ENCODE measurements at regions not wholly inside any gene's neighbourhood (a gene's known extent, or its start where the extent isn't known, plus 50 kb on each side); places are given as distances from the start of the nearest gene placed in this dataset.
A peak's percentile ranks its signal among the peaks of the same experiment; 100 is the strongest.
"Not testable (repeated sequence)": the region's sequence is repeated elsewhere in the genome, so short reads cannot be mapped to it uniquely, and the experiment has no call there.

DNA sequence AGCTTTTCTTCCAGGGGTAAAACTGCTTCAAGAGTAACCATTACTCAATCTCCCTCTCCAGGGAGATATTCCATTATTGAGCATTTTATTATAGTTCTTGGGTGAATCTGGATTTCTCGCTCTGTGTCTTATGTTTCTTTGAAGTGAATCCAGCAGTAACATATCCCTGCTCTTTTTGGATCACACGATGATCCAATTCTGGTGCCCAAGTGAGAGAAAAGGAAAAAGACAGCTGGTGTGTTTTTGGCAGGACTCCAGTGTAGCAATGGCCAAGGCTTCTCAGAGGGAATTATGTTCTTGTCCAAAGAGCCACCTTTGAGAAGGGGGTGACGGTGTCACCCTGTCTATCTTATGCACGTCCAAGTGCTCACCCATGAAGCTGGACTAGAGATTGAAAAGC lies 140.3 kb upstream of the ERRFI1 start:
- DNase-seq: peak; percentile 33 to 64

DNA sequence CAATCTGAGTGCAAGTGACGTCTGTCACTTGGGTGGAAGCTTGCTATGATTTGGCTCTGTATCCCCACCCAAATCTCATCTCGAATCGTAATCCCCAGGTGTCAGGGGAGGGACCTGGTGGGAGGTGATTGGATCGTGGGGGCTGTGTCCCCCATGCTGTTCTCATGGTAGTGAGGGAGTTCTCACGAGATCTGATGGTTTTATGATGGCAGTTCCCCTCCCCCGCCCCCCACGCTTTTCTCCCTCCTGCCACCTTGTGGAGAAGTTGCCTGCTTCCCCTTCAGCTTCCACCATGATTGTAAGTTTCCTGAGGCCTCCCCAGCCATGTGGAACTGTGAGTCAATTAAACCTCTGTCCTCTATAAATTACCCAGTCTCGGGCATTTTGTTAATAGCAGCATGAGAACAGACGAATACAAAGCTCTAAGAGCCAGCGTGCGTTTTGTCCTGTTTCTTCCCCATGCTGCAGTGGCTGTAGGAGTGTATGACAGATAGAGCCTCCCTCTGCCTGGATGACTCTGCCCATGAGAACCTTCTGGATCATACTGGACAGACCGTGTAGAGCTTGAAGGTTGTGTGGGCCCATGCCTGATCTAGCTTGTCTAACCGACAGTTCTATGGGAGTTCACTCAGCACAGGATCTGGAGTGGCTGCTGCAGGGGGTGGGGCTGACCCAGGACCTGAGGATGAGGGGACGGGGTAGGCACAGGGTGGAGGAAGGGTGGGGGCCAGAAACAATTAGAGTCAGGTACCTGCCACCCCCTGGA lies 139.7 kb upstream of the ERRFI1 start:
- no peak for DNase-seq

DNA sequence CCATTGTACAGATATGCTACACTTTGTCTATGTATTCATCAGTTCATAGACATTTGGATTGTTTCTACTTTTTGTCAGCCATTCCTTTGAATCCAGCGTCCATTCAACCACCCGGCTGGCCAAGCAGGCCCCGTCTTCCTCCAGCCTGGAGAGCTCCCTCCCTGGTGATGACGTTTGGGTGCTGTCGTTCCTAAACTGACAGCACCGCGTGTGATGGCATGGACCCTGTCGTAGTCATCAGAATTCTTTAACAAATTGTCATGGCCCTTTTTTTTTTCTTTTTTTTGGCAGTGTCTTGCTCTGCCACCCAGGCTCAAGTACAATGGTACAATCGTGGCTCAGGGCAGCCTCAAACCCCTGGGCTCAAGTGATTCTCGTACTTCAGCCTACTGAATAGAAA lies 138.6 kb upstream of the ERRFI1 start:
- DNase-seq: no peak

DNA sequence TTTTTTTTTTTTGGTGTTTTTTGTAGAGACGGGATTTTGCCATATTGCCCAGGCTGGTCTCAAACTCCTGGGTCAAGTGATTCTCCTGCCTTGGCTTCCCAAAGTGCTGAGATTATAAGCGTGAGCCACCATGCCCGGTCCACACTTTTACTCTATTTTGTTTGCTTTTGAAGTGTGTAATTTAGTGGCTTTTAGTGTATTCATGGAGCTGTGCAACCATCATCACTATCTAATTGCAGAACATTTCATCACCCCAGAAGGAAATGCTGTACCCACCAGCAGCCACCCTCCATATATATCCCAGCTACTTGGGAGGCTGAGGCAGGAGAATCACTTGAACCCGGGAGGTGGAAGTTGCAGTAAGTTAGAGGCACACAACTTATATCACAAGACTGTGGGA lies 136.9 kb upstream of the ERRFI1 start:
- DNase-seq: no peak

DNA sequence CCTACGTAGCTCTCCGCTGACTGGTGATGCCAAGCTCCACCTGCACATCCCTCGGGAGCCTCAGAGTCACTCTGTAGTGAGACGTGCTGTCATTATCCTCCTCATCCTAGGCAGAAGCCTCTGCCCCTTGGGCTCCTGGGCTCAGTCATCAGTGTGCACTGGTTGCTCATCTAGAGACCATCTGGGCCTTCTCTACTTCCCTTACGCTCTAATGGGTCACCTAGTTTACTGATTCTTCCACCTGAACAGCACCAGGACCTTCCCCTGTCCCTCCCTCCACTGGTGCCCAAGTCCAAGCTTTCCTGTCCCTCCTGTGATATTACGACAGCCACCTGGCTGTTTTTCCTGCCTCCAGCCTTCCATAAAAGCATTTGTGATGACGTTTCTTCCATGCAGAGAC lies 136.1 kb upstream of the ERRFI1 start:
- peak; percentile 92 to 95 for DNase-seq

DNA sequence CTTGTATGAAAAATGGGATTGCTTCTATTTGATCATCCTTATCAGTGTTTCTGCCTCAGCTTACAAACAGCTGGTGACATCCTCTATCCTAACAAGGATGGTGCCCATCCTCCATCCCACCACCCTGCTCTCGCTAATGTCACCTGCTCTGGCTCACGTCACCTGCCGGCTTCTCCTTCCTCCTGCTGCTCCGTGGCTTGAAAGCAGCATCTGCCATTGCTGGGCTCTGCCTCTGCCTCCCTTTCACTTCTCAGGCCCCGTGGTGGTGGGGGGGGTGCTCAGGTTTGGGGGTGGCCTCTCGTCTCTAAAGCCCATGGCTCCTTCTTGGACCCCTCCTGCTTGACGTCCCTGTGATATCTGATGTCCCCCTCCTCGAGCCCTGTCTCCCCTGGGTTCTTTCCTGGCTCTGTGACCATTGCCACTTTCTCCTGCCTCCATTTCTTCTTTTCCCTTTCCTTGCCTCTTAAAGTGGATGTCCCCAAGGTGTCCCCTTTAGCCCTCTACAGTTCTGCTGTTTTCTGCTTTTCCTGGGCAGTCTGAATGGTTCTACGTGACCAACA lies 135.5 kb upstream of the ERRFI1 start:
- DNase-seq: no peak

DNA sequence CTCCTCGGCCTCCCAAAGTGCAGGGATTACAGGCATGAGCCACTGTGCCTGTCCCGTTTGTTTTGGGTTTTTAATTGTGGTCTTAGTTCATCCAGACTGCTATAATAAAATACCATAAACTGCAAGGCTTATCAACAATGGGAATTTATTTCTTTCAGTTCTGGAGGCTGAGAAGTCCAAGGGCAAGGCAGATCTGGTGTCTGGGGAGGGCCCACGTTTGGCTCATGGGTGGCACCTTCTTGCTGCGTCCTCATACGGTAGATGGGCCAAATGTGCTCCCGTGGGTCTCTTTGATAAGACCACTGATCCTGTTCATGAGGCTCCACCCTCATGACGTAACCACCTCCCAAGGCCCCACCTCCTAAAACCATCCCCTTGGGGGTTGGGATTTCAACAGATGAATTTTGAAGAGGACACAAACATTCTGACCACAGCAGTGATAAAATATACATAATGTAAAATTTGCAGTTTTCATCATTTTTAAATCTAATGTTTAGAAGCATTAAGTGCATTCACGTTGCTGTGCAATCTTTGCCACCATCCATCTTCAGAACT lies 133.4 kb upstream of the ERRFI1 start:
- no peak for DNase-seq

DNA sequence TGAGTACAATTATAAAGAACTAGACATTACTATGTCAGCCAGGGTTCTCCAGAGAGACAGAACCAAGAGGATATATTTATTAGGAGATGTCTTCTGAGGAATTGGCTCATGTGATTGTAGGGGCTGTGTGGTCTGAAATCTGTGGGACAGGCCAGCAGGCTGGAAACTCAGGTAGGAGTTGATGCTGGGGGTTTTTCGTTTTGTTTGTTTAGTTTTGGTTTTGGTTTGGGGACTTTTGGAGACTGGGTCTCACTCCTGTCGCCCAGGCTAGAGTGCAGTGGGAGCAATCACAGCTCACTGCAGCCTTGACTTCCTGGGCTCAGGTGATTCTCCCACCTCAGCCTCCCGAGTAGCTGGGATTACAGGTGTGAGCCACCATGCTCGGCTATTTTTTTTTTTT lies 132.9 kb upstream of the ERRFI1 start:
- DNase-seq: no peak

DNA sequence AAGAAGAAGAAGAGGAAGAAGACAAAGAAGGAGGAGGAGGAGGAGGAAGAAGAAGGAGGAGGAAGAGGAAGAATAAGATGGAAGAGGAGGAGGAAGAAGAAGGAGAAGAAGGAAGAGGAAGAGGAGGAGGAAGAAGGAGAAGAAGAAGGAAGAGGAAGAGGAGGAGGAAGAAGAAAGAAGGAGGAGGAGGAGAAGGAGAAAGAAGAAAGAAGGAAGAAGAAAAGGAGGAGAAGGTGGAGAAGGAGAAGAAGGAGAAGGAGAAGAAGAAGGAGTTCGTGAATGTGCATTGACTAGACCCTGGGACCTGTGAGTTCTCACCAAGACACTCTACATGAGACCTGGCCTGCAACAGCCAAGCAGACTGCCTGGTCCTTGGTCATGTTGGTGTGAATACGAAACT lies 131.7 kb upstream of the ERRFI1 start:
- no peak for DNase-seq

DNA sequence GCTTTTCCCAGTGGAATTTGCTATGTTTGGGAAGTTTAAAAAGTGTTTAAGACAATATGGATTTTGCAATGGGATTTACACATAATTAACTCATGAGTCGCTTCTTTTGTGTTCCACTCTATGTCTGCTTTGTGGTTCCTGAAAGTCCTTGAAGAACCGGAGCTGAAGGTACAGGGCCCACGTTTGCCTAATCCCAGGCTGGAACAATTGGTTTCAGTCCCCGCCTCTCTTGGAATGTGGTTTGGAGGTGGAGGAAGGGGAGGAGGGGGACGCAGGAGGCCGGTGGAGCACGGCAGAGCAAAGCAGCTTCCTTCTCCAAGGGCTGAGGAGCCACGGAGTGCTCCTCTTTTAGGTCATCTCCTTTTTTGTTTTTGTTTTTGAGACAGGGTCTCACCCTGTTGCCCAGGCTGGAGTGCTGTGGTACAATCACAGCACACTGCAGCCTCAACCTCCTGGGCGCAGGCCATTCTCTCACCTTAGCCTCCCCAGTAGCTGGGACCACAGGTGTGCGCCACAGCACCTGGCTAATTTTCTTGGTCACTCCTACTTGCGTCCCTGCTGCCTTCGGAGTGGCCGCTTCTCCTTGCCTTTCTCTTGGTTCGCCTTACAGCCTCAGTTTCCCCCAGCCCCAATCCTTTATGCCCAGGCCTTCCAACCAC lies 129.5 kb upstream of the ERRFI1 start:
- no peak for DNase-seq

DNA sequence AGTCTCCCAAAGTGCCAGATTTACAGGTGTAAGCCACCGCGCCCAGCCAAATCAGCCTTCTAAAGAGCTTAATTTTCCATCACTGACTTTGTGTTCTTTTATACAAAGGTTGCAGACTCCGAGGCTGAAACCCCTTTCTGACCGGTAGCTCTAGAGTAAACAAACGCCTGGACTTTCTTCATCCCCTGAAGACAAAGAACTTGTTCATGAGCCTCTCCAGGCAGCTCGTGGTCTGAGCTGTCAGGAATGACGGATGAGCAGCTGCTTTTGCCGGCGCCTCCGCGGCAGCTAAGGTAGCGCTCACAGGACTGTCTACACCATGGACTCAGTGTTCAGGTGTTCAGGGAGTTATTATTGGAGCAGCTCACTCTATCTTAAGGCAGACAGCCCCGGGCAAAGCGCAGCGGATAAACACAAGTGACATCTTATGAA lies 128.5 kb upstream of the ERRFI1 start:
- DNase-seq: no peak

DNA sequence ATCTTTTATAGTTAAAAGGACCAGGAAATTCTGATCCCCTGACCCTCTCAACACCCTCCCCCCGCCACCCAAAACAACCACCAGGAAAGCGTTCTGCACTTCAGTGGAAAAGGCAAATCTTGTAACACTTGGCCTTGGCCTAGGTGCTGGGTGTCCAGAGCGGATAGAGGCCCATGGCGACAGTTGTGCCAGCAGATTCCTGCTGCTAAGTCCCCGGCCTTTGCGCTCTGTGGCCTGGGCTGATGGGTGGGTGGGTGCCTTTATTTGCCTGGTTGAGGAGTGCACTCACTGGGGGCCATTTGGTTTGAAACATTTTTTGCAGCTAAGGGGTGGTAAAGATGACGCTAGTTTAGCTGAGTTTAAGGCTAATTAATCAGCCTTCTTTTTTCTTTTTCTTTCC lies 127.9 kb upstream of the ERRFI1 start:
- DNase-seq: no peak

DNA sequence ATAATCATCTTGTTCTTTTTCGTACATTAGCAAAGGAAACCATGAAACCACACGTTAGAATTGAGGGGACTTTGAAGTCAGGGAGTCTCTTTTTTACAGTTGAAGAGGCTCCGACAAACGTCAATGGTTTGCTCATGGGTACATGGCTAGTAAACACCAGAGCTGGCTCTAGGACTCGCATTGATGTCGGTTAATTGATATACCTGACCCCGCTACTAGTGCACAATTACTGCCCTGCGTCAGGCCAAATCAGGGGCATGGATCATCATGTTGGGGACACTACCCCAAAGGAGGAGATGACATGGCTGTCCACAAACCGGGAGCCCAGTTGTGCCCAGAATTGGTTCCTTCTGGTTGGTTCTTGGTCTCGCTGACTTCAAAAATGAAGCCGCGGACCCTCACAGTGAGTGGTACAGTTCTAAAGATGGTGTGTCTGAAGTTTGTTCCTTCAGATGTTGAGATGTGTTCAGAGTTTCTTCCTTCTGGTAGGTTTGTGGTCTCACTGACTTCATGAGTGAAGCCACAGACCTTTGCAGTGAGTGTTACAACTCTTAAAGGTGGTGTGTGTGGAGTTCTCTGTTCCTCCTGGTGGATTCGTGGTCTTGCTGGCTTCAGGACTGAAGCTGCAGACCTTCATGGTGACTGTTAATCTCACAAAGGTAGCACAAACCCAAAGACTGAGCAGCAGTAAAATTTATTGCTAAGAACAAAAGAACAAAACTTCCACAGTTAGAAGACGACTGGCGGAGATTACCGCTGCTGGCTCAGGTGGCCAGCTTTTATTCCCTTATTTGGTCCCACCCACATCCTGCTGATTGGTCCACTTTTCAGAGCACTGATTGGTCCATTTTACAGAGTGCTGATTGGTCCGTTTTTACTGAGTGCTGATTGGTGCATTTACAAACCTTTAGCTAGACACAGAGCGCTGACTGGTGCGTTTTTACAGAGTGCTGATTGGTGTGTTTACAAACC lies 126.9 kb upstream of the ERRFI1 start:
- DNase-seq: no peak

DNA sequence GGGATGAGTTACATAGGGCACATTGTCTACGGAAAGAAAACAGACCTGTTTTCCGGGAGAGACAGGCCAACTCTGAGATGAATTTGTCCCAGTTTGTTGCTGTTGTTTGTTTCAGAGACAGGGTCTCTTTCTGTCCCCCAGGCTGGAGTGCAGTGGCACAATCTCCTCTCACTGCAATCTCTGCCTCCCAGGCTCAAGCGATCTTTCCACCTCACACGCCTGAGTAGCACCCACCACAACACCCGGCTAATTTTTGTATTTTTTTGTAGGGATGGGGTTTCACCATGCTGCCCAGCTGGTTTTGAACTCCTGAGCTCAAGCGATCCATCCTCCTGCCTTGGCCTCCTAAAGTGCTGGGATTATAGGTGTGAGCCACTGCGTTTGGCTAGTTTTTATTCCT lies 125.5 kb upstream of the ERRFI1 start:
- DNase-seq: no peak

DNA sequence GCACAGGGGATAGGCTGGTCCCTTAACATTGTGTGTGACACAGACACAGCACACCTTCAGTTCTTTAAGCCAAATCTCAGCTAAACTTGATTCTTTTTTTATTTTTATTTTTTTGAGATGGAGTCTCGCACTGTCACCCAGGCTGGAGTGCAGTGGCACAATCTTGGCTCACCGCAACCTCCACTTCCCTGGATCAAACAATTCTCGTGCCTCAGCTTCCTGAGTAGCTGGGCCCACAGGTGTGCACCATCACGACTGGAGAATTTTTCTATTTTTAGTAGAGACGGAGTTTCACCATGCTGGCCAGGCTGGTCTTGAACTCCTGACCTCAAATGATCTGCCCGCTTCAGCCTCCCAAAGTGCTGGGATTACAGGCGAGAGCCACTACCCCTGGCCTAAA lies 123.6 kb upstream of the ERRFI1 start:
- not testable (repeated sequence) for DNase-seq

DNA sequence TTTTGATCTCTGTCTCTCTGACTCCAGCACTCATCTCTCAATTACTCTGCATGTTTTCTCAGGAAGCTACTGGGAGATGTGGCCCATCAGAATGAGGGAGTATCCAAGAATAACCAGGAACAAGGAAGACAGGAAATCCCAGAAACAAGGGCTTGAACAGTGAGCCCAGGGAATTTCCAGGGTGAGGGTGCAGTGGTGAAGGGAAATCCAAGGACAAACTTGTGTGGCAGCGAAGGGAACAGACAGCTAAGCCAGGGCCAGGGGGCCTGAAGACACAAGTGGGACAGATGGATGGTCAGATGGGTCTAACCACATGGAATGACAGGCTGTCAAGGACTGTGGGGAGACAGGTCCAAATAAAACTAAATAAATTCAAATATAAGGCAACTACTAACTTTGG lies 121.8 kb upstream of the ERRFI1 start:
- DNase-seq: no peak

DNA sequence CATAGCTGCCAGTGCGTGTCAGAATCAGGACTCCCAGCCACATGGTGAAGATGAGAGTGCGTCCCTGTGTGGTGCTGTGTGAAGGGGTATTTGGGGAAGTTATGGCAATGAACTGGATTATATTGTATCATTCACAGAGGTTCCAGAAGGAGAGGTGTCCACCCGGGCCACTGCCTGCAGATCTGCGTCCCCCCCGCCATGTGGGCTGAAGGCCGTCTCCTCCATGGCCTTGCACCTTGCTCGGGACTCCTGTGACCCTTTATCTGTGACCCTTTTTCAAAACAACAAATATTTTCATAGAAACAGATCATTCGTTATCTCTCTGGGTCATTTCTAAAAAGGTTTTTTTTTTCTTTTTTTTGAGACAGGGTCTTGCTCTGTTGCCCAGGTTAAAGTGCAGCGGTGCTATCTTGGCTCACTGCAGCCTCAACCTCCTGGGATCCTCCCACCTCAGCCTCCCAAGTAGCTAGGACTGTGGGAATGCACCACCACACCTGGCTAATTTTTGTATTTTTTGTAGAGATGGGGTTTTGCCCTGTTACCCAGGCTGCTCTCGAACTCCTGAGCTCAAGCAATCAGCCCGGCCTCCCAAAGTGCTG lies 120.2 kb upstream of the ERRFI1 start:
- no peak for DNase-seq

DNA sequence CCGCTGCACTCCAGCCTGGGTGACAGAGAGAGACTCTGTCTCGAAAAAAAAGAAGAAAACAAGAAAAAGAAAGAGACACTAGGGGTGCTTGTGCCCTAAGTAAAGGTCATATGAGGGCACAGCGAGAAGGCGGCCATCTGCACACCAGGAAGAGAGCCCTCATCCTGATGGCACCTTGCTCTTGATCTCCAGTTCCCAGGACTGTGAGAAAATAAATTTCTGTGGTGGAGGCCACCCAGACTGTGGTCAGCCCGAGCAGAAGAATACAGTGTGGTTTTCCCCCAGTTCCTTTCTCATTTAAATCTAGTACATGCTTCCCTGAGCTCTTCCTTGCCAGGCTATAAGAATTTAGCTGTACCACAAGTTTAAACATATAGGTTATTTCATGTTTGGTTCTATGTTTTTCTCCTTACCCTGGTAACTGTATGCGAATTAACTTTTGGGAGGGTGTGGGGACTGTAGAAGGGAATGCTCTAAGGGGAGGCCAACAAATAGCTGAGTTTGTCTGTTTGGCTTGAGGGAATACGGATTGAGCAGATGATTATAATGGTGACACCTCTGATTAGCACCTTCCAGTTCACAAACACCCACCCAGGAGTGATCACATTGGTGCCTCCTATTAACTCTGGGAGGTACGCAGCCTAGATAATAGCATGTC lies 119.6 kb upstream of the ERRFI1 start:
- no peak for DNase-seq

DNA sequence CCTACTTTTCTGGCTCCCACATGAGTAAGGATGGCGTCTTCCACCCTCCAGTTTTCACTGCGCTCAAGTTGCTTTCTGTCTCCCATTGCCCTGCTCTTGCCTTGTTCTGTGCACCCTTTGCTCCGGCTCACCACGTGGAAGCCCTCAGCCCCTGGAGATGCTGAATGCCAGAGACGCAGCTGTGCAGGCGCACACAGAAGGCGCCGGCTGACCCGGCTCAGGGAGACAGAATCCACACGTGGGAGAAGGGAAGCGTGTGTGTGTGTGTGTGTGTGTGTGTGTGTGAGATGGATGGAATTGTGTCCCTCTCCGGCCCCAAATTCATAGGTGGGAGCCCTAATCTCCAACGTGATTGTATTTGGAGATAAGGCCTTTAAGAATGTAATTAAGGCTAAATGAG lies 118.2 kb upstream of the ERRFI1 start:
- no peak for DNase-seq

DNA sequence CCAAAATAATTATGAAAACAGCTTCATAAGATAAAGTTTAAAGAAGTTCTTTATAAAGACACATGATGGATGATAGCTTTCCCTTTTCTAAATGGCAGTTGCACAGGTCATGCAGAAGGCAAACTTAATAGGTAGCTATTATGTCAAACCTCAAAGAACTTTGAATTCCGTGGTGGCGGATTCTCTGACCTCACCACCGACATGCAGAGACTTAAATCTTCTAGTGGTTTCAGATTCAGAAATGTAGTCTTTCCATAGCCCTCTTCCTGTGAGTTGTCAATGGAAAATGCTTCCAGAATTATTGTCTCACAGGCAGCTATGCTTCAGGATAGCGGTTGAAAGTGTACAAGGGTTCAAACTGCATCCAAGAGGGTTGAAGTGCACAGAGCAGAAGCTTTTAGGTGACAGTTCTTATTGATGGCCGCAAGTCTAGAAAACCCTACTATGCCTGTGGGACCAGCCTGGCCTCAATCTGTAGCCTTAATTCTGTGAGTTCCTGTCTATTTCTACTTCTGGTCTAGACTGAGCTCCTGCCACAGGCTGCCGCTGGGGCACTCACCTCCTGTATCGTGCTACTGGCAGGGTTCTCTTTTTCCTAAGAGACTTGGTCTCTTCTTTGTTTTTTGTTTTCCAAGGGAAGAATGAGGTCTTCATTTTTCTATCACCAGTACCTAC lies 117.0 kb upstream of the ERRFI1 start:
- no peak for DNase-seq

DNA sequence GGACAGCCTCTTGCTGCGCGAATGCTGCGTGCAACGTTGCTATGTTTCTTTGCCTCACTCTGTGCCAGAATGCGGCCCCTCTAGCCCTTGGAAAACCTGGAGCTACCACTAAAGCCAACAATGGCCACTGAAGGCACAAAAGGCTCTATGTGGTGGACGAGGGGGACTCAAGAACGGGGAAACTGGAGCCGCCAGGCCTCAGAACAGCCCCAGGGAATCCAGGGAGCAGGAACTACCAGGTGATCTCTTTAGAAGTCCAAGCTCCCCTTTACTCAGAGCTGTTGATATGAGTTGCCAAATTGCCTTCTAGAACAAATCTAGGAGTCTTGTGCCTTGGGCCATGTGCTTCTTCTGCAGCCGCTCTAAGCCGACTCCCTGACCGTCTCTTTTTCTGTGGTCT lies 113.8 kb upstream of the ERRFI1 start:
- no peak for DNase-seq
